ENCODE measurements at regions not wholly inside any gene's neighbourhood (a gene's known extent, or its start where the extent isn't known, plus 50 kb on each side); places are given as distances from the start of the nearest gene placed in this dataset.

- DNase-seq = no peak
These were observed 264.2 kb downstream of the IRX2 start for GRCh38 chr5:2487152-2487763.

- DNase-seq = no peak
These were observed 265.1 kb downstream of the IRX2 start for GRCh38 chr5:2486373-2486772.

- no peak for DNase-seq
These were observed 268.7 kb downstream of the IRX2 start for GRCh38 chr5:2482778-2483177.

- no peak for DNase-seq
These were observed 270.6 kb downstream of the IRX2 start for GRCh38 chr5:2480871-2481270.

- no peak for DNase-seq
These were observed 275.6 kb downstream of the IRX2 start for GRCh38 chr5:2475902-2476301.

GRCh38 chr5:2472670-2473069, 278.8 kb downstream of the IRX2 start:
- no peak for DNase-seq

- DNase-seq = no peak
These were observed 280.2 kb downstream of the IRX2 start for GRCh38 chr5:2471152-2471879.

GRCh38 chr5:2466966-2467365, 284.5 kb downstream of the IRX2 start:
- no peak for DNase-seq

- no peak for DNase-seq
These were observed 286.1 kb downstream of the IRX2 start for GRCh38 chr5:2465383-2465782.

GRCh38 chr5:2464141-2464540, 287.3 kb downstream of the IRX2 start:
- DNase-seq = no peak

- no peak for DNase-seq
These were observed 289.5 kb downstream of the IRX2 start for GRCh38 chr5:2461701-2462691.

GRCh38 chr5:2460098-2460497, 291.4 kb downstream of the IRX2 start:
- no peak for DNase-seq

- no peak for DNase-seq
These were observed 292.2 kb downstream of the IRX2 start for GRCh38 chr5:2459251-2459650.

- DNase-seq = no peak
These were observed 295.6 kb downstream of the IRX2 start for GRCh38 chr5:2455878-2456277.

- no peak for DNase-seq
These were observed 296.6 kb downstream of the IRX2 start for GRCh38 chr5:2454876-2455275.

GRCh38 chr5:2453781-2454180, 297.7 kb downstream of the IRX2 start:
- no peak for DNase-seq

- no peak for DNase-seq
These were observed 300.4 kb downstream of the IRX2 start for GRCh38 chr5:2451100-2451499.

GRCh38 chr5:2442496-2443354, 308.8 kb downstream of the IRX2 start:
- DNase-seq = no peak

GRCh38 chr5:2441495-2442180, 309.8 kb downstream of the IRX2 start:
- DNase-seq = no peak

- no peak for DNase-seq
These were observed 311.9 kb downstream of the IRX2 start for GRCh38 chr5:2439608-2440007.

- no peak for DNase-seq
These were observed 318.4 kb downstream of the IRX2 start for GRCh38 chr5:2433086-2433485.

Data from NCI-H2227 treated with DMSO at 0.1 percent for 48 hours (cell line).